ENCODE measurements at regions not wholly inside any gene's neighbourhood (a gene's known extent, or its start where the extent isn't known, plus 50 kb on each side); places are given as distances from the start of the nearest gene placed in this dataset.

GRCh38 chr5:26012078-26012477 lies 1026.3 kb downstream of the CDH9 start:
- no peak for TF ChIP-seq CTCF (IDR thresholded peaks at IDR 0.05)
- Histone ChIP-seq H2AFZ (no peak overlapping the region), H3K9ac (no peak overlapping the region), H3K27me3 (ENCODE audit: control insufficient read depth, insufficient read depth, low read length) (no peaks in the 10 kb centered on the region), H3K4me3 (ENCODE audit: low read depth, low read length) (no peak overlapping the region), H3K27ac (no peak overlapping the region), H3K9me3 (ENCODE audit: control insufficient read depth, low read length) (no peaks in the 10 kb centered on the region), H3K4me2 (ENCODE audit: low read length) (no peak overlapping the region), H3K36me3 (ENCODE audit: control insufficient read depth, insufficient read depth, low read length) (no peaks in the 10 kb centered on the region), H3K4me1 (no peaks in the 10 kb centered on the region), H3K79me2 (no peaks in the 10 kb centered on the region)

GRCh38 chr5:26009742-26010141 lies 1028.6 kb downstream of the CDH9 start:
- no peak overlapping the region for H3K9ac ChIP-seq
- H3K79me2 ChIP-seq = no peaks in the 10 kb centered on the region
- no peak overlapping the region for H3K4me3 ChIP-seq (ENCODE audit: low read depth, low read length)
- H3K4me1 ChIP-seq = no peaks in the 10 kb centered on the region
- H2AFZ ChIP-seq = no peak overlapping the region
- no peak overlapping the region for H3K27ac ChIP-seq
- H3K4me2 ChIP-seq (ENCODE audit: low read length) = no peak overlapping the region
- H3K36me3 ChIP-seq (ENCODE audit: control insufficient read depth, insufficient read depth, low read length) = no peaks in the 10 kb centered on the region
- H3K27me3 ChIP-seq (ENCODE audit: control insufficient read depth, insufficient read depth, low read length) = no peaks in the 10 kb centered on the region
- H3K9me3 ChIP-seq (ENCODE audit: control insufficient read depth, low read length) = no peaks in the 10 kb centered on the region
- no peak for TF ChIP-seq CTCF (IDR thresholded peaks at IDR 0.05)

- Histone ChIP-seq H3K36me3 (ENCODE audit: control insufficient read depth, insufficient read depth, low read length) (no peaks in the 10 kb centered on the region), H3K79me2 (no peaks in the 10 kb centered on the region), H3K27me3 (ENCODE audit: control insufficient read depth, insufficient read depth, low read length) (no peaks in the 10 kb centered on the region), H3K4me2 (ENCODE audit: low read length) (no peak overlapping the region), H3K4me1 (no peaks in the 10 kb centered on the region), H3K9me3 (ENCODE audit: control insufficient read depth, low read length) (no peaks in the 10 kb centered on the region), H3K4me3 (ENCODE audit: low read depth, low read length) (no peak overlapping the region), H3K27ac (no peak overlapping the region), H2AFZ (no peak overlapping the region), H3K9ac (no peak overlapping the region)
- TF ChIP-seq CTCF (IDR thresholded peaks at IDR 0.05) = no peak
These were observed 1034.4 kb downstream of the CDH9 start for GRCh38 chr5:26003966-26004365.

- TF ChIP-seq CTCF (IDR thresholded peaks at IDR 0.05) = no peak
- Histone ChIP-seq H3K79me2 (no peaks in the 10 kb centered on the region), H3K4me3 (ENCODE audit: low read depth, low read length) (no peak overlapping the region), H3K4me2 (ENCODE audit: low read length) (no peak overlapping the region), H3K9me3 (ENCODE audit: control insufficient read depth, low read length) (no peaks in the 10 kb centered on the region), H3K27ac (no peak overlapping the region), H3K4me1 (no peaks in the 10 kb centered on the region), H2AFZ (no peak overlapping the region), H3K27me3 (ENCODE audit: control insufficient read depth, insufficient read depth, low read length) (no peaks in the 10 kb centered on the region), H3K36me3 (ENCODE audit: control insufficient read depth, insufficient read depth, low read length) (no peaks in the 10 kb centered on the region), H3K9ac (no peak overlapping the region)
These were observed 1043.2 kb downstream of the CDH9 start for GRCh38 chr5:25995209-25995608.

- Histone ChIP-seq H3K4me1 (no peaks in the 10 kb centered on the region), H3K9me3 (ENCODE audit: control insufficient read depth, low read length) (no peaks in the 10 kb centered on the region), H3K79me2 (no peaks in the 10 kb centered on the region), H3K4me2 (ENCODE audit: low read length) (no peak overlapping the region), H3K36me3 (ENCODE audit: control insufficient read depth, insufficient read depth, low read length) (no peaks in the 10 kb centered on the region), H2AFZ (no peak overlapping the region), H3K27ac (no peak overlapping the region), H3K27me3 (ENCODE audit: control insufficient read depth, insufficient read depth, low read length) (no peaks in the 10 kb centered on the region), H3K9ac (no peak overlapping the region), H3K4me3 (ENCODE audit: low read depth, low read length) (no peak overlapping the region)
- no peak for TF ChIP-seq CTCF (IDR thresholded peaks at IDR 0.05)
These were observed 1044.7 kb downstream of the CDH9 start for GRCh38 chr5:25993701-25994100.

All from parathyroid adenoma (tissue), 2 donors.